ENCODE measurements at regions not wholly inside any gene's neighbourhood (a gene's known extent, or its start where the extent isn't known, plus 50 kb on each side); places are given as distances from the start of the nearest gene placed in this dataset.
A peak's percentile ranks its signal among the peaks of the same experiment; 100 is the strongest.
"Not testable (repeated sequence)": the region's sequence is repeated elsewhere in the genome, so short reads cannot be mapped to it uniquely, and the experiment has no call there.

- intact Hi-C loops (cut with DNase I) = no loop called here
- 93 to 96% (median 95%) methylated on average over 1 of the region's 1 CpG for whole genome bisulfite sequencing, 3 donors
- ATAC-seq (no peak), DNase-seq (no peak)
- Histone ChIP-seq H3K27ac (no peak overlapping the region), H3K27me3 (ENCODE audit: insufficient read depth in 3 of 3, low read length in 2 of 3) (no peaks in the 10 kb centered on the region), H3K4me1 (no peaks in the 10 kb centered on the region), H3K9me3 (peaks cover 3% of the 10 kb centered on the region), H3K36me3 (ENCODE audit: insufficient read depth in 1 of 2, low read depth in 1 of 2) (no peaks in the 10 kb centered on the region), H3K4me3 (no peak overlapping the region)
- no peak for TF ChIP-seq CTCF (IDR thresholded peaks at IDR 0.05)
Observed at GRCh38 chr5:66291771-66292170, 147.7 kb downstream of the SREK1 start.

- H3K4me3 ChIP-seq; intact Hi-C loops (cut with DNase I); H3K27me3 ChIP-seq (ENCODE audit: insufficient read depth in 3 of 3, low read length in 2 of 3); H3K9me3 ChIP-seq; DNase-seq; H3K36me3 ChIP-seq (ENCODE audit: insufficient read depth in 1 of 2, low read depth in 1 of 2); H3K27ac ChIP-seq; H3K4me1 ChIP-seq; ATAC-seq: not testable (repeated sequence)
- WGBS, 3 donors = 94 to 96% (median 94%) methylated on average over 10 of the region's 10 CpGs
Observed at GRCh38 chr5:66293851-66294250, 149.8 kb downstream of the SREK1 start.

GRCh38 chr5:66299463-66299862 lies 155.4 kb downstream of the SREK1 start:
- peaks cover 0 to 2% (median under 1%) of the 10 kb centered on the region in 3 donors for H3K27me3 ChIP-seq (ENCODE audit: insufficient read depth in 3 of 3, low read length in 2 of 3)
- no peaks in the 10 kb centered on the region for H3K9me3 ChIP-seq
- H3K36me3 ChIP-seq (ENCODE audit: insufficient read depth in 1 of 2, low read depth in 1 of 2) = no peaks in the 10 kb centered on the region
- 88 to 92% (median 89%) methylated on average over 2 of the region's 2 CpGs for WGBS, 3 donors
- no peak for TF ChIP-seq CTCF (IDR thresholded peaks at IDR 0.05)
- intact Hi-C loops (cut with DNase I) = no loop called here
- H3K4me1 ChIP-seq = no peaks in the 10 kb centered on the region
- H3K27ac ChIP-seq = no peak overlapping the region
- no peak for ATAC-seq
- no peak overlapping the region for H3K4me3 ChIP-seq
- DNase-seq = no peak

GRCh38 chr5:66302344-66302743 lies 158.2 kb downstream of the SREK1 start:
- intact Hi-C loops (cut with DNase I) = no loop called here
- Histone ChIP-seq H3K27me3 (ENCODE audit: insufficient read depth in 3 of 3, low read length in 2 of 3) (peaks cover 0 to 5% (median 2%) of the 10 kb centered on the region in 3 donors), H3K9me3 (no peaks in the 10 kb centered on the region), H3K4me1 (no peaks in the 10 kb centered on the region), H3K36me3 (ENCODE audit: insufficient read depth in 1 of 2, low read depth in 1 of 2) (no peaks in the 10 kb centered on the region), H3K4me3 (no peak overlapping the region), H3K27ac (no peak overlapping the region)
- ATAC-seq (no peak), DNase-seq (no peak)
- 89 to 91% (median 91%) methylated on average over 10 to 12 of the region's 12 CpGs for WGBS, 3 donors
- no peak for TF ChIP-seq CTCF (IDR thresholded peaks at IDR 0.05)

- Histone ChIP-seq H3K9me3 (no peaks in the 10 kb centered on the region), H3K36me3 (ENCODE audit: insufficient read depth in 1 of 2, low read depth in 1 of 2) (no peaks in the 10 kb centered on the region), H3K27me3 (ENCODE audit: insufficient read depth in 3 of 3, low read length in 2 of 3) (peaks cover 0 to 5% (median 0%) of the 10 kb centered on the region in 3 donors), H3K4me3 (no peak overlapping the region), H3K27ac (no peak overlapping the region), H3K4me1 (no peaks in the 10 kb centered on the region)
- intact Hi-C loops (cut with DNase I) = loop anchor here (5.0 kb wide), 2 partner anchors 451 to 901 kb away; no protein-coding TSS in a partner anchor
- WGBS, 3 donors = 30 to 38% (median 32%) methylated on average over 9 of the region's 9 CpGs
- no peak for DNase-seq
- TF ChIP-seq CTCF (IDR thresholded peaks at IDR 0.05) = peak; percentile 65
- ATAC-seq = peak; percentile 54 to 92 (median 85)
Observed at GRCh38 chr5:66306105-66306843, 162.2 kb downstream of the SREK1 start.
